Prostate gland (tissue), 1 donor: ENCODE measurements at regions not wholly inside any gene's neighbourhood (a gene's known extent, or its start where the extent isn't known, plus 50 kb on each side); places are given as distances from the start of the nearest gene placed in this dataset.

ENCODE experiments used
- POLR2A ChIP-seq: fragments of 450-650 bp; IDR thresholded peaks from one replicate; pipeline ENCODE4 v1.6.1; 2016; ENCODE audit warnings: antibody characterized with exemption, mild to moderate bottlenecking
- POLR2AphosphoS5 ChIP-seq: sonication (generic); formaldehyde crosslinking; IDR thresholded peaks from one replicate; pipeline ENCODE4 v1.6.1; 2017; ENCODE audit warnings: antibody characterized with exemption

DNA sequence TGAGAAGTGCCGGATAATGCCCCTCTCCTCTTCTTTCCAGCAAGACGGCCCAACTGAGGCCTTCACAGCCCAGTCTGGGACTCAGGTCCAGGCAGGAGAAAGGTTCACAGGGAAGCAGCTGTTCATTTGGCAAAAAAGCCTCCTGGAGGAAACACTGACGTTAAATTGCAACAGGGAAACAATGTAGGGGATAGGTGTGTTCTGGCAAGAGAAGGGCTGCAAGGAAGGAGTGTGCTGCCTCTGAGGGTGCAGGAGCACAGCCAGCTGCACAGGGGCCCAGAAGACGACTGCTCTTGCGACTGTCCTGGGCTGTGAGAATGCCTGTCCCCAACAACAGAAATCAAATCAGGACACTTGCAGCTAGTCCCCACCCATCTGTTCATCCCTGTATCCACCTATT, 70.6 kb upstream of the PMEPA1 start:
- TF ChIP-seq POLR2A (no peak), POLR2AphosphoS5 (no peak)
